BLaER1 (cell line): ENCODE measurements at regions not wholly inside any gene's neighbourhood (a gene's known extent, or its start where the extent isn't known, plus 50 kb on each side); places are given as distances from the start of the nearest gene placed in this dataset.

Source experiments
- H3K27ac ChIP-seq: shearing (Covaris generic); formaldehyde crosslinking; 2 replicates; pipeline ENCODE4 v1.8.1; 2022
- H3K27me3 ChIP-seq: shearing (Covaris generic); formaldehyde crosslinking; 2 replicates; pipeline ENCODE4 v1.8.1; 2022
- H3K36me3 ChIP-seq: shearing (Covaris generic); formaldehyde crosslinking; 2 replicates; pipeline ENCODE4 v1.8.1; 2022
- H3K4me1 ChIP-seq: shearing (Covaris generic); formaldehyde crosslinking; 2 replicates; pipeline ENCODE4 v1.8.1; 2022
- H3K4me2 ChIP-seq: shearing (Covaris generic); formaldehyde crosslinking; 2 replicates; pipeline ENCODE4 v1.8.1; 2022
- H3K4me3 ChIP-seq: shearing (Covaris generic); formaldehyde crosslinking; 2 replicates; pipeline ENCODE4 v1.8.1; 2022
- H3K9ac ChIP-seq: shearing (Covaris generic); formaldehyde crosslinking; 2 replicates; pipeline ENCODE4 v1.8.1; 2022
- H3K9me3 ChIP-seq: shearing (Covaris generic); formaldehyde crosslinking; 2 replicates; pipeline ENCODE4 v1.8.1; 2022
- H4K20me1 ChIP-seq: shearing (Covaris generic); formaldehyde crosslinking; 2 replicates; pipeline ENCODE4 v1.8.1; 2022
- Cebpa-rat ChIP-seq: shearing (Covaris generic); IDR thresholded peaks from 2 replicates; pipeline ENCODE4 v1.8.1; 2022

GRCh38 chr13:84651288-84651687, 769.0 kb upstream of the SLITRK1 start:
- Histone ChIP-seq H4K20me1 (no peaks in the 10 kb centered on the region), H3K27me3 (no peaks in the 10 kb centered on the region), H3K9me3 (peaks cover 24% of the 10 kb centered on the region), H3K4me2 (peak overlapping the region; percentile 58), H3K9ac (no peak overlapping the region), H3K4me3 (no peak overlapping the region), H3K27ac (peak overlapping the region; percentile 44), H3K36me3 (no peaks in the 10 kb centered on the region; the same call in 1 of the 2 replicates), H3K4me1 (peaks cover 81% of the 10 kb centered on the region)
- TF ChIP-seq Cebpa-rat = no peak

- Histone ChIP-seq H3K4me2 (peak overlapping the region; percentile 58), H4K20me1 (no peaks in the 10 kb centered on the region), H3K27ac (peak overlapping the region; percentile 28), H3K9ac (no peak overlapping the region), H3K27me3 (no peaks in the 10 kb centered on the region), H3K4me1 (peaks cover 76% of the 10 kb centered on the region), H3K36me3 (no peaks in the 10 kb centered on the region; the same call in 1 of the 2 replicates), H3K9me3 (peaks cover 24% of the 10 kb centered on the region), H3K4me3 (no peak overlapping the region)
- no peak for TF ChIP-seq Cebpa-rat
Observed at GRCh38 chr13:84649853-84650252, 767.6 kb upstream of the SLITRK1 start.

GRCh38 chr13:84648069-84648640, 765.9 kb upstream of the SLITRK1 start:
- Histone ChIP-seq H3K36me3 (no peaks in the 10 kb centered on the region; the same call in 1 of the 2 replicates), H3K4me2 (no peak overlapping the region)

GRCh38 chr13:84646957-84647356, 764.7 kb upstream of the SLITRK1 start:
- peaks cover 47% of the 10 kb centered on the region for H3K4me1 ChIP-seq
- TF ChIP-seq Cebpa-rat = no peak
- H4K20me1 ChIP-seq = no peaks in the 10 kb centered on the region
- H3K4me3 ChIP-seq = no peak overlapping the region
- no peak overlapping the region for H3K27ac ChIP-seq
- no peaks in the 10 kb centered on the region for H3K27me3 ChIP-seq
- H3K9me3 ChIP-seq = peaks cover 9% of the 10 kb centered on the region
- H3K4me2 ChIP-seq = no peak overlapping the region
- no peaks in the 10 kb centered on the region; the same call in 1 of the 2 replicates for H3K36me3 ChIP-seq
- no peak overlapping the region for H3K9ac ChIP-seq

More at GRCh38 chr13:84648069-84648640, 765.9 kb upstream of the SLITRK1 start:
- no peak overlapping the region for H3K4me3 ChIP-seq
- H3K27ac ChIP-seq = no peak overlapping the region
- no peak for TF ChIP-seq Cebpa-rat
- no peaks in the 10 kb centered on the region for H4K20me1 ChIP-seq
- no peak overlapping the region for H3K9ac ChIP-seq
- peaks cover 21% of the 10 kb centered on the region for H3K9me3 ChIP-seq
- no peaks in the 10 kb centered on the region for H3K27me3 ChIP-seq
- peaks cover 59% of the 10 kb centered on the region for H3K4me1 ChIP-seq

- Histone ChIP-seq H3K27ac (no peak overlapping the region), H3K4me2 (peak overlapping the region; percentile 28), H4K20me1 (no peaks in the 10 kb centered on the region), H3K27me3 (no peaks in the 10 kb centered on the region), H3K36me3 (no peaks in the 10 kb centered on the region), H3K9ac (no peak overlapping the region), H3K4me1 (peaks cover 32% of the 10 kb centered on the region), H3K4me3 (no peak overlapping the region), H3K9me3 (peaks cover 5% of the 10 kb centered on the region; the same call in 1 of the 2 replicates)
- no peak for TF ChIP-seq Cebpa-rat
Observed at GRCh38 chr13:84645196-84646012, 763.1 kb upstream of the SLITRK1 start.

- Histone ChIP-seq H3K4me2 (no peak overlapping the region), H3K27ac (no peak overlapping the region), H3K9me3 (peaks cover 8% of the 10 kb centered on the region; the same call in 1 of the 2 replicates), H3K27me3 (no peaks in the 10 kb centered on the region), H3K4me1 (peaks cover 9% of the 10 kb centered on the region), H3K4me3 (no peak overlapping the region), H3K36me3 (no peaks in the 10 kb centered on the region), H3K9ac (no peak overlapping the region), H4K20me1 (no peaks in the 10 kb centered on the region)
- no peak for TF ChIP-seq Cebpa-rat
Observed at GRCh38 chr13:84641491-84641890, 759.2 kb upstream of the SLITRK1 start.

- H3K27ac ChIP-seq = no peak overlapping the region
- H3K4me1 ChIP-seq = peaks cover 7% of the 10 kb centered on the region
- H3K36me3 ChIP-seq = no peaks in the 10 kb centered on the region
- H3K9ac ChIP-seq = no peak overlapping the region
- no peak overlapping the region for H3K4me2 ChIP-seq
- H3K4me3 ChIP-seq = no peak overlapping the region
- H4K20me1 ChIP-seq = no peaks in the 10 kb centered on the region
- TF ChIP-seq Cebpa-rat = no peak
- no peaks in the 10 kb centered on the region for H3K27me3 ChIP-seq
- H3K9me3 ChIP-seq = peaks cover 8% of the 10 kb centered on the region; the same call in 1 of the 2 replicates
Observed at GRCh38 chr13:84640691-84641090, 758.4 kb upstream of the SLITRK1 start.

- Histone ChIP-seq H3K9ac (no peak overlapping the region), H3K4me1 (no peaks in the 10 kb centered on the region), H3K27me3 (no peaks in the 10 kb centered on the region), H3K27ac (no peak overlapping the region), H3K9me3 (peaks cover 3% of the 10 kb centered on the region; the same call in 1 of the 2 replicates), H4K20me1 (no peaks in the 10 kb centered on the region), H3K4me2 (no peak overlapping the region), H3K36me3 (no peaks in the 10 kb centered on the region), H3K4me3 (no peak overlapping the region)
- TF ChIP-seq Cebpa-rat = no peak
Observed at GRCh38 chr13:84630476-84630875, 748.2 kb upstream of the SLITRK1 start.

- H3K27ac ChIP-seq = no peak overlapping the region
- H3K9me3 ChIP-seq = no peaks in the 10 kb centered on the region
- no peaks in the 10 kb centered on the region for H3K36me3 ChIP-seq
- no peaks in the 10 kb centered on the region for H4K20me1 ChIP-seq
- H3K4me1 ChIP-seq = no peaks in the 10 kb centered on the region
- H3K4me3 ChIP-seq = no peak overlapping the region
- H3K4me2 ChIP-seq = no peak overlapping the region
- no peak overlapping the region for H3K9ac ChIP-seq
- TF ChIP-seq Cebpa-rat = no peak
- no peaks in the 10 kb centered on the region for H3K27me3 ChIP-seq
Observed at GRCh38 chr13:84616864-84617263, 734.6 kb upstream of the SLITRK1 start.

GRCh38 chr13:84609716-84610115, 727.4 kb upstream of the SLITRK1 start:
- Histone ChIP-seq H3K9me3 (no peaks in the 10 kb centered on the region), H3K4me2 (no peak overlapping the region)
- no peak for TF ChIP-seq Cebpa-rat

More at GRCh38 chr13:84609716-84610115, 727.4 kb upstream of the SLITRK1 start:
- H3K36me3 ChIP-seq = no peaks in the 10 kb centered on the region
- no peaks in the 10 kb centered on the region for H3K27me3 ChIP-seq
- H3K4me3 ChIP-seq = no peak overlapping the region
- H4K20me1 ChIP-seq = no peaks in the 10 kb centered on the region
- H3K9ac ChIP-seq = no peak overlapping the region
- H3K4me1 ChIP-seq = no peaks in the 10 kb centered on the region
- H3K27ac ChIP-seq = no peak overlapping the region
